DND-41 (cell line): ENCODE measurements at regions not wholly inside any gene's neighbourhood (a gene's known extent, or its start where the extent isn't known, plus 50 kb on each side); places are given as distances from the start of the nearest gene placed in this dataset.

ENCODE experiments used
- CTCF ChIP-seq: IDR thresholded peaks from 2 replicates; pipeline ENCODE4 v1.5.1; 2012; ENCODE audit warnings: borderline replicate concordance, low read length, moderate library complexity, mild to moderate bottlenecking; ENCODE audit not compliant: poor library complexity, severe bottlenecking; ENCODE audit errors: extremely low read depth
- EZH2 ChIP-seq: IDR thresholded peaks from 3 replicates; pipeline ENCODE4 v1.6.1; 2012; ENCODE audit warnings: borderline replicate concordance, low read depth, mild to moderate bottlenecking, moderate library complexity, low read length, inconsistent platforms; ENCODE audit not compliant: severe bottlenecking

- TF ChIP-seq CTCF (no peak), EZH2 (no peak)
Observed at GRCh38 chr9:27701016-27701415, 127.7 kb upstream of the C9orf72 start.
